Motor neuron (in vitro differentiated cells): ENCODE measurements at regions not wholly inside any gene's neighbourhood (a gene's known extent, or its start where the extent isn't known, plus 50 kb on each side); places are given as distances from the start of the nearest gene placed in this dataset.

ENCODE experiments used
- ATAC-seq, 8 experiments: fragments of 200-7000 bp; cut with Tn5 transposase; replicated peaks in 6 of 8; 2 replicates each; pipeline ENCODE4 v1.8.0; 2021; ENCODE audit warnings: mild to moderate bottlenecking in 8 of 8, moderate library complexity in 8 of 8
- H3K27ac ChIP-seq, 2 donors: fragments of 250-450 bp; sonication (Bioruptor Pico); 2 replicates each; pipeline ENCODE4 v1.9.0; 2021; ENCODE audit warnings: antibody characterized with exemption in 2 of 2, mild to moderate bottlenecking in 2 of 2, moderate library complexity in 1 of 2
- H3K4me1 ChIP-seq, 2 donors: fragments of 250-450 bp; sonication (Bioruptor Pico); replicated peaks in 1 of 2; 2 replicates each; pipeline ENCODE4 v1.6.1; 2021; ENCODE audit warnings: antibody characterized with exemption in 2 of 2, mild to moderate bottlenecking in 2 of 2, moderate library complexity in 1 of 2
- H3K4me3 ChIP-seq, 5 donors: fragments of 250-450 bp; sonication (Bioruptor Pico); 2 replicates each; pipeline ENCODE4 v1.9.0; 2021; ENCODE audit warnings: antibody characterized with exemption in 5 of 5, mild to moderate bottlenecking in 5 of 5, moderate library complexity in 4 of 5
- WGBS, 10 experiments: fragments of 450-650 bp; shearing (Covaris generic); methylation state at CpG; one replicate each; pipeline ENCODE4 v1.0.0; 2022; 5-methylcytosine and 5-hydroxymethylcytosine counted together
- in situ Hi-C, 9 experiments: fragments of 400-800 bp; cut with MboI; loops; one replicate each; pipeline ENCODE4 v1.15.0; 2021; ENCODE audit warnings: low sequenced_read_pairs in 9 of 9, low pct_unique_long_range_greater_than_20kb in 2 of 9; ENCODE audit not compliant: unreplicated experiment in 9 of 9

GRCh38 chr3:74739242-74739641, 124.8 kb upstream of the CNTN3 start:
- Histone ChIP-seq H3K4me1 (no peaks in the 10 kb centered on the region), H3K27ac (no peak overlapping the region), H3K4me3 (no peak overlapping the region)
- no peak for ATAC-seq
- 86 to 100% (median 100%) methylated on average over 1 to 3 of the region's 3 CpGs; no CpG with 5 or more reads in 5 of the 10 experiments for WGBS, 10 experiments
- in situ Hi-C loops = no loop called here

GRCh38 chr3:74722211-74722610, 107.8 kb upstream of the CNTN3 start:
- Histone ChIP-seq H3K4me1 (no peaks in the 10 kb centered on the region), H3K27ac (no peak overlapping the region), H3K4me3 (no peak overlapping the region)
- peak in 2 of 8 experiments; percentile 36 to 90 for ATAC-seq
- in situ Hi-C loops = no loop called here

GRCh38 chr3:74713977-74714376, 99.5 kb upstream of the CNTN3 start:
- Histone ChIP-seq H3K27ac (no peak overlapping the region), H3K4me1 (no peaks in the 10 kb centered on the region), H3K4me3 (no peak overlapping the region)
- 49 to 100% (median 91%) methylated on average over 2 to 4 of the region's 4 CpGs; no CpG with 5 or more reads in 1 of the 10 experiments for WGBS, 10 experiments
- in situ Hi-C loops = no loop called here
- no peak for ATAC-seq

- Histone ChIP-seq H3K4me3 (no peak overlapping the region), H3K4me1 (no peaks in the 10 kb centered on the region), H3K27ac (no peak overlapping the region)
- in situ Hi-C loops = no loop called here
- 66 to 100% (median 89%) methylated on average over 1 to 8 of the region's 31 CpGs; no CpG with 5 or more reads in 3 of the 10 experiments for WGBS, 10 experiments
- no peak for ATAC-seq
Observed at GRCh38 chr3:74711913-74712512, 97.6 kb upstream of the CNTN3 start.

GRCh38 chr3:74709951-74710350, 95.5 kb upstream of the CNTN3 start:
- in situ Hi-C loops = no loop called here

GRCh38 chr3:74693696-74694393, 79.4 kb upstream of the CNTN3 start:
- Histone ChIP-seq H3K4me1 (no peaks in the 10 kb centered on the region), H3K27ac (no peak overlapping the region), H3K4me3 (no peak overlapping the region)
- 0 to 100% (median 77%) methylated on average over 1 to 4 of the region's 4 CpGs; no CpG with 5 or more reads in 1 of the 10 experiments for WGBS, 10 experiments
- in situ Hi-C loops = no loop called here
- no peak for ATAC-seq

More at GRCh38 chr3:74709951-74710350, 95.5 kb upstream of the CNTN3 start:
- H3K4me3 ChIP-seq = no peak overlapping the region
- H3K4me1 ChIP-seq = no peaks in the 10 kb centered on the region
- 77 to 100% (median 96%) methylated on average over 2 to 3 of the region's 3 CpGs for WGBS, 10 experiments
- ATAC-seq = no peak
- no peak overlapping the region for H3K27ac ChIP-seq

- ATAC-seq = no peak
- 0 to 100% (median 70%) methylated on average over 1 to 2 of the region's 2 CpGs; no CpG with 5 or more reads in 1 of the 10 experiments for WGBS, 10 experiments
- in situ Hi-C loops = no loop called here
- no peaks in the 10 kb centered on the region for H3K4me1 ChIP-seq
- no peak overlapping the region for H3K4me3 ChIP-seq
- H3K27ac ChIP-seq = no peak overlapping the region
Observed at GRCh38 chr3:74693251-74693650, 78.8 kb upstream of the CNTN3 start.

GRCh38 chr3:74691946-74692345, 77.5 kb upstream of the CNTN3 start:
- in situ Hi-C loops = no loop called here
- Histone ChIP-seq H3K27ac (no peak overlapping the region), H3K4me3 (no peak overlapping the region), H3K4me1 (no peaks in the 10 kb centered on the region)
- no peak for ATAC-seq
- 61 to 95% (median 77%) methylated on average over 3 to 7 of the region's 7 CpGs for WGBS, 10 experiments

GRCh38 chr3:74673326-74673725, 58.9 kb upstream of the CNTN3 start:
- in situ Hi-C loops = loop anchor here in 1 of 9 experiments (25.0 kb wide), 1 partner anchor 314 kb away; no protein-coding TSS in a partner anchor
- 73 to 100% (median 100%) methylated on average over 1 of the region's 1 CpG; no CpG with 5 or more reads in 1 of the 10 experiments for WGBS, 10 experiments
- Histone ChIP-seq H3K27ac (no peak overlapping the region), H3K4me3 (no peak overlapping the region), H3K4me1 (no peaks in the 10 kb centered on the region)
- ATAC-seq = no peak

- Histone ChIP-seq H3K4me3 (no peak overlapping the region), H3K27ac (no peak overlapping the region), H3K4me1 (peaks cover 0 to 8% of the 10 kb centered on the region in 2 donors)
- ATAC-seq = peak in 4 of 8 experiments; percentile 30 to 43 (median 36)
- in situ Hi-C loops = loop anchor here in 1 of 9 experiments (25.0 kb wide), 1 partner anchor 323 kb away; no protein-coding TSS in a partner anchor
- 36 to 80% (median 60%) methylated on average over 1 to 3 of the region's 3 CpGs for WGBS, 10 experiments
Observed at GRCh38 chr3:74664606-74665005, 50.1 kb upstream of the CNTN3 start.
